ENCODE measurements at regions not wholly inside any gene's neighbourhood (a gene's known extent, or its start where the extent isn't known, plus 50 kb on each side); places are given as distances from the start of the nearest gene placed in this dataset.

DNA sequence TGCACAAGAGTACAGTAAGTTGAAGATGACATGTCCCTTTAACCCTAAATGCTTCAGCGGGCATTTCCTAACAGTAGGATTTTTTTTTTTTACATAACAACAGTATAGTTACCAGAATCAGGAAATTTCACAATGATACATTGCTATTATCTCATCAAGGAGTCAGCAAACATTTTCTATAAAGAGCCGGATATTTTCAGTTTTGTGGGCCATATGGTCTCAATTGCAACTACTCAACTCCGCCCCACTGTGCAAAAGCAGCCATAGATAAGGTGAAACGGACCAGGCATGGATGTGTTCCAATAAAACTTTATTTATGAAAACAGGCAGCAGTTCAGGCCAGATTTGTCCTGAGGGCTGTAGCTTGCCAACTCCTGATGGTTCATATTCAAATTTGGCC is 130.6 kb downstream of the SMAD6 start:
- no peaks in the 10 kb centered on the region for H3K9me3 ChIP-seq (ENCODE audit: control insufficient read depth, low read length)
- DNase-seq = no peak
- no peaks in the 10 kb centered on the region for H3K27me3 ChIP-seq (replicated peaks; ENCODE audit: control insufficient read depth, insufficient read depth, low read length, poor library complexity, severe bottlenecking)
- H3K36me3 ChIP-seq (ENCODE audit: control insufficient read depth, insufficient read depth, low read length) = no peaks in the 10 kb centered on the region
- H3K4me1 ChIP-seq (ENCODE audit: control insufficient read depth, insufficient read depth, low read length, poor library complexity, severe bottlenecking) = no peaks in the 10 kb centered on the region
- H3K4me3 ChIP-seq (ENCODE audit: insufficient read depth, low read depth, low read length, poor library complexity, severe bottlenecking) = no peak overlapping the region
- no peak overlapping the region for H3K27ac ChIP-seq (ENCODE audit: insufficient read depth, low read length, poor library complexity, severe bottlenecking)

DNA sequence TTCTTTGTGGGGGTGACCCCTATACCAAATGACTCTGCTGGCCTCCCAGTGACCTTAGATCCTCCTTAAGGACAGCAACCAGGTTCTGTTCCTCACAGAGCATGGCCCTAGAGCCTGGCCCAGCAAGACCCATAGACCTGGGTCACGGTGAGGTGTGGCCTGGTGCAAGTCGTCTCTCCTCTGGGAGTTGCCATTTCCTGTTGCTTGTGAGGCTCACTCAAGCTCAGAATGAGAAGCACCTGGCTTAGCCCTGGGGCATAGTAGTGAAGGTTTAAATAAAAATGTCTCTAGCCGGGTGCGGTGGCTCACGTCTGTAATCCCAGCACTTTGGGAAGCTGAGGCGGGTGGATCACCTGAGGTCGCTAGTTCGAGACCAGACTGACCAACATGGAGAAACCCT is 131.3 kb downstream of the SMAD6 start:
- Histone ChIP-seq H3K27ac (ENCODE audit: insufficient read depth, low read length, poor library complexity, severe bottlenecking) (no peak overlapping the region), H3K9me3 (ENCODE audit: control insufficient read depth, low read length) (no peaks in the 10 kb centered on the region), H3K36me3 (ENCODE audit: control insufficient read depth, insufficient read depth, low read length) (no peaks in the 10 kb centered on the region), H3K4me1 (ENCODE audit: control insufficient read depth, insufficient read depth, low read length, poor library complexity, severe bottlenecking) (no peaks in the 10 kb centered on the region), H3K4me3 (ENCODE audit: insufficient read depth, low read depth, low read length, poor library complexity, severe bottlenecking) (no peak overlapping the region), H3K27me3 (replicated peaks; ENCODE audit: control insufficient read depth, insufficient read depth, low read length, poor library complexity, severe bottlenecking) (no peaks in the 10 kb centered on the region)
- DNase-seq = no peak

DNA sequence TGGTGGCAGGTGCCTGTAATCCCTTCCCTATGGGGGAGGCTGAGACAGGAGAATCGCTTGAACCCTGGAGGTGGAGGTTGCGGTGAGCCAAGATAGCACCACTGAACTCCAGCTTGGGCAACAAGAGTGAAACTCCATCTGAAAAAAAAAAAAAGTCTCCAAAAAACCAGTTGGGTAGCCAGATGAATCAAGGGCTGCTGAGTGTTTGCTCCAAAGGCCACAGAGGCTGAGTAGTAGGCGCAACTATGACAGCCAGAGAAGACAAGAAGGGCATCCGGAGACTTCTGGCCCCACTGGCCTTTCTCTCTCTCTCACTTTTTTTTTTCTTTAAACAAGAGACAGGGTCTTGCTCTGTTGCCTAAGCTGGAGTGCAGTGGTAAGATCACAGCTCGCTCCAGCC is 131.8 kb downstream of the SMAD6 start:
- H3K4me3 ChIP-seq (ENCODE audit: insufficient read depth, low read depth, low read length, poor library complexity, severe bottlenecking) = no peak overlapping the region
- no peak for DNase-seq
- no peaks in the 10 kb centered on the region for H3K27me3 ChIP-seq (replicated peaks; ENCODE audit: control insufficient read depth, insufficient read depth, low read length, poor library complexity, severe bottlenecking)
- H3K36me3 ChIP-seq (ENCODE audit: control insufficient read depth, insufficient read depth, low read length) = no peaks in the 10 kb centered on the region
- no peaks in the 10 kb centered on the region for H3K9me3 ChIP-seq (ENCODE audit: control insufficient read depth, low read length)
- H3K27ac ChIP-seq (ENCODE audit: insufficient read depth, low read length, poor library complexity, severe bottlenecking) = no peak overlapping the region
- no peaks in the 10 kb centered on the region for H3K4me1 ChIP-seq (ENCODE audit: control insufficient read depth, insufficient read depth, low read length, poor library complexity, severe bottlenecking)

DNA sequence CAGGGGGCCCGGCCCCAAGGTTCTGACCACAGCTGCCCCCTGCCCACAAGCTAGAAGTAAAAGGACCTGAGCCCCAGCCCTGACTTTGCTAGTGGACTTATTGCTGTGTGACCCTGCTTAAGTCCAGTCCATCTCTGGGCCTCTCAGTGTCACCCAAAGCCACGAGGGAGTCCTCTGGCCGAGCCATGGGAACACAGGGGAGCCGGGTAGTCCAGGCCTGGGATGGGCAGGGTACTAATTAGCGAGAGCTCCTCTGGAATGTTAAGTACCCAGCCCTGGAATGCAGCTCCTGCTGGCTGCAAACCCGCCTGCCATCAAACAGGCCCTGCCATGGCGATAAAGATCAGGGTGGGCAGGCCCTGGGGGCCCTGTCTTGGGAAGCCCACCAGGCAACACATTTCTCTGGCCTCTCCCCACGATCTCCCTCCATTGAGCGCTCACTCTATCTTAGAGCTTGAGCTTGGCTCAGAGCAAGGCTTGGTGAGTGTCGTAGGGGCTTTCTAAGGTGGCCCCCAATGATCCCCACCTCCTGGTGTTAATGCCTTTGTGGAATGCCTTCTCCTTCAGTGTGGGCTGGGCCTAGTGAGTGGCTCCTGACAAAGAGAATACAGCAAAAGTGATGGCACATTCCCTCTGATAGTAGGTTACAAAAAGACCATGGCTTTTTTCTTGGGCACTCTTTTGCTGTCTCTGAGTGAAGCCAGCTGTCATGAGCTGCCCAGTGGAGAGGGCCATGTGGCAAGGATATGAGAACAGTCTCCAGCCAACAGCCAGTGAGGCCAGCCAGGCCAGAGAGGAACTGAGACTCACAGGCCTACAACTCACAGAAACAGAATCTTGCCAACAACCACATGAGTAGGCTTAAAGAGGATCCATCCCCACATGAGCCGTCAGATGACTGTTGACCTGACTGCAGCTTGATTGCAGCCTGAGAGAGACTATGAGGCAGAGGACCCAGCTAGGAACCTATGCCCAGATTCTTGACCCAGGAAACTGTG is 133.1 kb downstream of the SMAD6 start:
- H3K9me3 ChIP-seq (ENCODE audit: control insufficient read depth, low read length) = no peaks in the 10 kb centered on the region
- no peaks in the 10 kb centered on the region for H3K36me3 ChIP-seq (ENCODE audit: control insufficient read depth, insufficient read depth, low read length)
- H3K4me1 ChIP-seq (ENCODE audit: control insufficient read depth, insufficient read depth, low read length, poor library complexity, severe bottlenecking) = no peaks in the 10 kb centered on the region
- no peak overlapping the region for H3K4me3 ChIP-seq (ENCODE audit: insufficient read depth, low read depth, low read length, poor library complexity, severe bottlenecking)
- H3K27ac ChIP-seq (ENCODE audit: insufficient read depth, low read length, poor library complexity, severe bottlenecking) = no peak overlapping the region
- DNase-seq = no peak
- no peaks in the 10 kb centered on the region for H3K27me3 ChIP-seq (replicated peaks; ENCODE audit: control insufficient read depth, insufficient read depth, low read length, poor library complexity, severe bottlenecking)

DNA sequence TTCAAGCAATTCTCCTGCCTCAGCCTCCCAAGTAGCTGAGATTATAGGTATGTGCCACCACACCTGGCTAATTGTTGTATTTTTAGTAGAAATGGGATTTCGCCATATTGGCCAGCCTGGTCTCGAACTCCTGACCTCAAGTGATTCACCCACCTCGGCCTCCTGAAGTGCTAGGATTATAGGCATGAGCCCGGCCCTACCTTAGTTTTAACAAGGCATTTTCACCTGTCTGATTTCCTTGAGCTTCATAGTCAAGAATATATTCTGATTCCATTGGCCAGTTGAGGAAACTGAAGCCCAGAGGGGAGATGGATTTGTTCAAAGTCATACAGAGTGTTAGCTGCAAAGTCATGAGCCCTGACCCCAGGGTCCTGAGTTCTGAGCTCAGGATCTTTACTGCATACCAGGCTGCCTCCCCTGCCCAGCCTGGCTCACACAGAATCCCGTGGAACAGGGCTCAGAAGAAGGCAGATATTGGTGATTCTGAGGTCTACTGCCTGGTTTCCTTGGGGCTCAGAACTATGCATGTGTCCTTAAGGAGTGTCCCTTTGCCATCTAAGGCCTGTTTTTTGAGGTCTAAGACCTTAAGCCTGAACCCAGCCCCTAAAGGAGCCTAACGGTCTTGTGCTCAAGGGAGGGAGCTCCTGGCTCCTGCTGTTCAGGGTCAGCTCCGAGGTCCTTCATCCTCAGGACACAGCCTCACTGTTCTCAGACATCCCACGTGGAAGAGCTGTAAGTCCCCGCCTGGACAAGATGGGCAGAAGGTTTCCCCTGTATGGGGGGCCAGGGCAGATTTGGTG is 134.4 kb downstream of the SMAD6 start:
- no peak overlapping the region for H3K27ac ChIP-seq (ENCODE audit: insufficient read depth, low read length, poor library complexity, severe bottlenecking)
- H3K9me3 ChIP-seq (ENCODE audit: control insufficient read depth, low read length) = no peaks in the 10 kb centered on the region
- no peak overlapping the region for H3K4me3 ChIP-seq (ENCODE audit: insufficient read depth, low read depth, low read length, poor library complexity, severe bottlenecking)
- H3K27me3 ChIP-seq (replicated peaks; ENCODE audit: control insufficient read depth, insufficient read depth, low read length, poor library complexity, severe bottlenecking) = no peaks in the 10 kb centered on the region
- DNase-seq = no peak
- H3K4me1 ChIP-seq (ENCODE audit: control insufficient read depth, insufficient read depth, low read length, poor library complexity, severe bottlenecking) = no peaks in the 10 kb centered on the region
- no peaks in the 10 kb centered on the region for H3K36me3 ChIP-seq (ENCODE audit: control insufficient read depth, insufficient read depth, low read length)

DNA sequence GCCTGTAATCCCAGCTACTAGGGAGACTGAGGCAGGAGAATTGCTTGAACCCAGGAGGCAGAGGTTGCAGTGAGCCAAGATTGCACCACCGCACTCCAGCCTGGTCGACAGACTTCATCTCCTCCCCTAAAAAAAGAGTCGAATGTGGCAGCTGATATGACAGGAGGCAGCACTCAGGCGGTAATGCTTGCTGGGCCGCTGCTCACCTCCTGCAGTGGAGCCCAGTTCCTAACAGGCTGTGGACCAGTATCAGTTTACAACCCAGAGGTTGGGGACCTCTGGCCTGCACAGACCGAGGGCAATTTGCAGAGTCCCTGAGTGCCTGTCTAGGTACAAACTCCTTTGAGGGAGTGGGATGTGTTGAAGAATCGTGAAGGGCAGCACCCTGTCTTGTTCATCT is 136.2 kb downstream of the SMAD6 start:
- Histone ChIP-seq H3K27me3 (replicated peaks; ENCODE audit: control insufficient read depth, insufficient read depth, low read length, poor library complexity, severe bottlenecking) (peaks cover 7% of the 10 kb centered on the region), H3K4me3 (ENCODE audit: insufficient read depth, low read depth, low read length, poor library complexity, severe bottlenecking) (no peak overlapping the region), H3K4me1 (ENCODE audit: control insufficient read depth, insufficient read depth, low read length, poor library complexity, severe bottlenecking) (no peaks in the 10 kb centered on the region), H3K36me3 (ENCODE audit: control insufficient read depth, insufficient read depth, low read length) (no peaks in the 10 kb centered on the region), H3K9me3 (ENCODE audit: control insufficient read depth, low read length) (no peaks in the 10 kb centered on the region), H3K27ac (ENCODE audit: insufficient read depth, low read length, poor library complexity, severe bottlenecking) (no peak overlapping the region)
- no peak for DNase-seq

DNA sequence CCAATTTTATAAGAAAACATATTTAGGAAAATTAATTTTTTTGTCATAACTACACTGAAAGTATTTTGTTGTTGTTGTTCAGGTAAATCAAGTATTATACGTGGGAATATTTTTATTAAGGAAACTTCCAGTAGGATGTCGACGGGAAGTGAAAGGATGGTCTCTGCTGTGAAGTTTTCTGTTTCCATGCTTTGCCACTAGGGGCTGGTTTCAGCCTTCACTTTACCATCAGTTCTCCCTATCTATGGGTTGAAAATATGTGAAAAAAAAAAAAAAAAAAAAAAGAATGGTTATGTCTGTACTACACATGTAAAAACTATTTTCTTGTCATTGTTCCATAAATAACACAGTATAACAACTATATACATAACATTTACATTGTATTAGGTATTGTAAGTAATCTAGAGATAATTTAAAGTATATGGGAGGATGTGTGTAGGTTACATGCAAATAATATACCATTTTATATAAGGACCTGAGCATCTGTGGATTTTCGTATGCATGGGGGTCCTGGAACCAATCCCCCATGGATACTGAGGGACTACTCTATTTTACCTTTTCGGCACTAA is 136.7 kb downstream of the SMAD6 start:
- Histone ChIP-seq H3K36me3 (ENCODE audit: control insufficient read depth, insufficient read depth, low read length) (no peaks in the 10 kb centered on the region), H3K27ac (ENCODE audit: insufficient read depth, low read length, poor library complexity, severe bottlenecking) (no peak overlapping the region), H3K27me3 (replicated peaks; ENCODE audit: control insufficient read depth, insufficient read depth, low read length, poor library complexity, severe bottlenecking) (peaks cover 10% of the 10 kb centered on the region), H3K9me3 (ENCODE audit: control insufficient read depth, low read length) (no peaks in the 10 kb centered on the region), H3K4me1 (ENCODE audit: control insufficient read depth, insufficient read depth, low read length, poor library complexity, severe bottlenecking) (no peaks in the 10 kb centered on the region), H3K4me3 (ENCODE audit: insufficient read depth, low read depth, low read length, poor library complexity, severe bottlenecking) (no peak overlapping the region)
- DNase-seq = no peak

DNA sequence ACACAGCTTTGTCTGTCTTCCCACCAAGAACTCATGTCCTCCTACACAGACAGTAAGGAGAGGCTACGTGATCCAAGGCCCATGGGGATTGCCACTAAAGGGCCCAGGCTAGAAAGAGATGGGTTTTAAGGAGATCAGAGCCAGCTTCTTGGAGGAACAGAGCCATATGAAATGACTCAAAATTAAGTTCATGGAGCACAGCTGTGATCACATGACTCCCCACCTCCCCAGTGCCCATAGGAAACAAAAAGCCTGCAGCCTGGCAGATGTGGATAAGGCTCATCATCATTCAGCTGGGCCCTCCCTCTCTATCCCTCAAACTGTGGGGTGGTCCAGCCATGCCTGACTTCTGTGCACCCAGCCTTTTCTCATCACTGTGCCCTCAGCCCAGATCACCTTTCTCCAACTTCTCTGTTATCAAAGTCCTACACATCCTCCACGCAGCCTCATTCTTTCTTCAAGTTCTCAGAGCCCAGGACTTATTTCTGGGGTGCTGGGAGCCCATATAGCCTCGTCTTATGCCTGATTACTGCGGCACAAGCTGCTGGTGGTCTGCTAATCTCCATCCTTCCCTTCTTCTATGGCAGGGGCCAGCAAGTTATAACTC is 137.6 kb downstream of the SMAD6 start:
- Histone ChIP-seq H3K4me3 (ENCODE audit: insufficient read depth, low read depth, low read length, poor library complexity, severe bottlenecking) (no peak overlapping the region), H3K27me3 (replicated peaks; ENCODE audit: control insufficient read depth, insufficient read depth, low read length, poor library complexity, severe bottlenecking) (peaks cover 15% of the 10 kb centered on the region), H3K27ac (ENCODE audit: insufficient read depth, low read length, poor library complexity, severe bottlenecking) (no peak overlapping the region), H3K9me3 (ENCODE audit: control insufficient read depth, low read length) (no peaks in the 10 kb centered on the region), H3K36me3 (ENCODE audit: control insufficient read depth, insufficient read depth, low read length) (no peaks in the 10 kb centered on the region), H3K4me1 (ENCODE audit: control insufficient read depth, insufficient read depth, low read length, poor library complexity, severe bottlenecking) (no peaks in the 10 kb centered on the region)
- no peak for DNase-seq

DNA sequence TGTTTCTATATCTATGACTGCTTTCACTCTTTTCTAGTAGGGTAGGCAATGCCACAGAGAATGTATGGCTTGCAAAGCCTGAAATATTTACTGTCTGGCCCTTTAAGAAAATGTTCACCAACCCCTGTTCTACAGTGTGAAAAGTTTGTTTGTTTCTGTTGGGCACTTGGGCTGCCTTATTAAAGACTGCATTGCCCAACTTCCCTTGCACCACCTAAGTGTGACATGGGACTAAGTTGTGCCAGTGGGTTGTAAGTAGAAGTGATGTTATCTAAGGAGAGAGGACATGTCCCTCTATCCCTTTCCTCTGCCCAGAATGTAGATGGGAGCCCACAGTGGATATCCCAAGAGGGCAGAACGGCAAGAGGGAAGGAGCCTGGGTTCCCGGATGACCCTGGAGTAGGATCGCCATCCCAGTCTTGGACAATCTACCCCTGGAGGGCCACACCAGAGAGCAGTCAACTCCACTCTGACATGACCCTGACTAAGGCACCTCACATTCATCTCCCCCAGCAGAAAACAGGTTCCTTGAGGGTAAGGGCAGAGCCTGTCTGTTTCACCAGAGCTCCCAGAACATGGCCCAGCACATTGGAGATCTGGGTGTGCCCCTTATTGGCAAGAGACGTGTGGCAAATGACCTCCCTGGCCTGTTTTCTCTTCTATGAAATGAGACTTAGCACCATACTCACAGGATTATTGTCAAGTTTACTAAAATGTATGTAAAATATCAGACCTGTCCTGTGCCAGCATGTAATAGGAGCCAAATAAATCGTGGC is 138.8 kb downstream of the SMAD6 start:
- Histone ChIP-seq H3K9me3 (ENCODE audit: control insufficient read depth, low read length) (no peaks in the 10 kb centered on the region), H3K36me3 (ENCODE audit: control insufficient read depth, insufficient read depth, low read length) (no peaks in the 10 kb centered on the region), H3K27ac (ENCODE audit: insufficient read depth, low read length, poor library complexity, severe bottlenecking) (no peak overlapping the region), H3K27me3 (replicated peaks; ENCODE audit: control insufficient read depth, insufficient read depth, low read length, poor library complexity, severe bottlenecking) (peaks cover 15% of the 10 kb centered on the region), H3K4me3 (ENCODE audit: insufficient read depth, low read depth, low read length, poor library complexity, severe bottlenecking) (no peak overlapping the region), H3K4me1 (ENCODE audit: control insufficient read depth, insufficient read depth, low read length, poor library complexity, severe bottlenecking) (no peaks in the 10 kb centered on the region)
- no peak for DNase-seq
